COLO829 (cell line): ENCODE measurements at regions not wholly inside any gene's neighbourhood (a gene's known extent, or its start where the extent isn't known, plus 50 kb on each side); places are given as distances from the start of the nearest gene placed in this dataset.
"Not testable (repeated sequence)": the region's sequence is repeated elsewhere in the genome, so short reads cannot be mapped to it uniquely, and the experiment has no call there.

Source experiments
- DNase-seq: peaks from one replicate; pipeline ENCODE4 v3.0.0; 2012; ENCODE audit warnings: low spot score

GRCh38 chr12:90829044-90829443 is 125.9 kb downstream of the CCER1 start:
- DNase-seq: no peak

- DNase-seq: no peak
Measured at GRCh38 chr12:90828621-90829020, 126.4 kb downstream of the CCER1 start.

DNA sequence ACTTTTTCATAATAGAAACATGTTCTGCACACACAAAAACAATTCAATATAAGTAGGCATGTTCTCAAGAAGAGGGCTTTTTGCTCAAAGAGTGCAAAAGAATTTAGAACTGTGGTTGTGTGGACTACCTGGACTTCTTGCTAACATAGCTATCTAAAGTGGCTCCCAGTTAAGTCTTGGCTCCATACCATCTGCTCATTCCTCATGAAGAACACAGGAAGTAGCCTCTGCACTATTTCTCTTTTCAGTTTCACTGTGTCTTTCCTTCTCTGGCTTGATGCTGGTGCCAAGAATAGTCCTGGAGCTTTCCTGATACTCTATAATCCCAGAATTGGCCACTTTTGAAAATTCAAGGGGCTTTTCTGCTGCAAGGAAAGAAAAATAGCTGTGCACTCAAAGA is 127.4 kb downstream of the CCER1 start:
- DNase-seq: no peak

GRCh38 chr12:90826036-90826435 is 128.9 kb downstream of the CCER1 start:
- no peak for DNase-seq

DNA sequence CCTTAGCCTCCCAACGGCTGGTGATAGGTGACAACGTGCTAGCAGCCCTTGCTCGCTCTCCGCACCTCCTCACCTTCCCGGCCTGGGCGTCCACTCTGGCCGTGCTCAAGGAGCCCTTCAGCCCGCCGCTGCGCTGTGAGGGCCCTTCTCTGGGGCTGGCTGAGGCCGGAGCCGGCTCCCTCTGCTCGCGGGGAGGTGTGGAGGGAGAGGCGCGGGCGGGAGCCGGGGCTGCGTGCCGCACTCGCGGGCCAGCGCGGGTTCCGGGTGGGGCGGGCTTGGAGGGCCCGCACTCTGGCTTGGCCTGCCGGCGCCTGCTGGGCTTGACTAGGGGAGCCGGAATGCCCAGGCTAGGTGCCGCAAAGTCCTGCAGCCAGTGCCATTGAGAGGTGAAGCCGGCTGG is 131.1 kb downstream of the CCER1 start:
- no peak for DNase-seq

- DNase-seq: no peak
Measured at GRCh38 chr12:90819709-90820108, 135.3 kb downstream of the CCER1 start.

GRCh38 chr12:90816353-90817089 is 138.5 kb downstream of the CCER1 start:
- DNase-seq: no peak

DNA sequence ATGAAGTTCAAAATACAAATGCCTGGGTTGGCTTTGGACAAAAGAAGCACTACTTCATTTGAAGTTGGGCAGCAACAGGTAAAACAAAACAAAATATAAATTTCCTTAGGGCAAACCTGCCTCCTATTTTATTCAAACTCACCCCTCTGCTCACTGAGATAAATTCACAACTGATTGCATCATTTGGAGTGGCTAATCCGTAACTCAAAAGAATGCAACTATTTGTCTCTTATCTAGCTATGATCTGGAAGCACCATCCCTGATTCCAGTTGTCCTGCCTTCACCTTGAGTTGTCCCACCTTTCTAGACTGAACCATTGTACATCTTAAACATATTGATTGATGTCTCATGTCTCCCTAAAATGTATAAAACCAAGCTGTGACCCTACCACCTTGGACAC is 145.0 kb downstream of the CCER1 start:
- DNase-seq: no peak

- no peak for DNase-seq
Measured at GRCh38 chr12:90808568-90808967, 146.4 kb downstream of the CCER1 start.

DNA sequence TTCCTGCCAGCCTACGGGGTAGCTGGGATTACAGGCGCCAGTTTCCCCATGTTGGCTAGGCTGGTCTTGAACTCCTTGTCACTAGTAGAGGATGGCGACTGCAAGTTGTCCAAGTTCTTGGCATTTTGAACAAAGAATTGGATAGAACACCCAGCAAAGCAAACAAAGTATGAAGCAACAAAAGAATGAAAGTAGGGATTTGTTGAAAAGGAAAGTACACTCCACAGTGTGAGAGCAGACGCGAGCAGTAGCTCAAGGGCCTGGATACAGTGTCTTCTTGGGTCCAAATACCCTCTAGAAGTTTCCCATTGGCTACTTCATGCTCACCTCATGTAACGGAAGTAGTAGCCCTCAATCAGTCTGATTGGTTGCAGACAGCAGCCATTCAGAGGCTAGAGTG is 152.2 kb downstream of the CCER1 start:
- DNase-seq: no peak

GRCh38 chr12:90801776-90802175 is 153.2 kb downstream of the CCER1 start:
- DNase-seq: peak; percentile 53

- DNase-seq: no peak
Measured at GRCh38 chr12:90794212-90794611, 160.8 kb downstream of the CCER1 start.

DNA sequence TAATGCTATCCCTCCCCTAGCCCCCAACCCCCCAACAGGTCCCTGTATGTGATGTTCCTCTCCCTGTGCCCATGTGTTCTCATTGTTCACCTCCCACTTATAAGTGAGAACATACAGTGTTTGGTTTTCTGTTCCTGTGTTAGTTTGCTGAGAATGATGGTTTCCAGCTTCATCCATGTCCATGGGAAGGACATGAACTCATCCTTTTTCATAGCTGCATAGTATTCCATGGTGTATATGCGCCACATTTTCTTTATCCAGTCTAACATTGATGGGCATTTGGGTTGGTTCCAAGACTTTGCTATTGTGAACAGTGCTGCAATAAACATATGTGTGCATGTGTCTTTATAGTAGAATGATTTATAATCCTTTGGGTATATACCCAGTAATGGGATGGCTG is 162.3 kb downstream of the CCER1 start:
- DNase-seq: not testable (repeated sequence)

DNA sequence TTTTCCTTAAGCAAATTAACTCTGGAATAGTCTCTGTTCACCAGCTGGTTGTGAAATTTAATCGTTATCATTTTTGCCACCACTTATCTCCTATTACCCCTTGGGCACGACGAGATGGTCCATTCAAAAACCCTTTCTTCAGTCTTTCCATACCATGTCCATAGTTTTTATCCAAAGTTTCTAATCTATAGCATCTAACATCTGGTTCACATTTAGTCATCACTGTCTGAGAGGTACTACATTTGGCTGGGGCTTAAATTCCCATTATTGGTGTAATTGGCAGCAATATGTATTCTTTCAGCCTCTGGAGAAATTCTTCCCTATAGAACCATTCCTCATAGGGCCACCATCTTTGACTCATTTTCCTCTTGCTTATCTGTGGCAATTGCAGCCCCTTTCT is 163.5 kb downstream of the CCER1 start:
- DNase-seq: no peak

GRCh38 chr12:90790747-90791146 is 164.2 kb downstream of the CCER1 start:
- no peak for DNase-seq

DNA sequence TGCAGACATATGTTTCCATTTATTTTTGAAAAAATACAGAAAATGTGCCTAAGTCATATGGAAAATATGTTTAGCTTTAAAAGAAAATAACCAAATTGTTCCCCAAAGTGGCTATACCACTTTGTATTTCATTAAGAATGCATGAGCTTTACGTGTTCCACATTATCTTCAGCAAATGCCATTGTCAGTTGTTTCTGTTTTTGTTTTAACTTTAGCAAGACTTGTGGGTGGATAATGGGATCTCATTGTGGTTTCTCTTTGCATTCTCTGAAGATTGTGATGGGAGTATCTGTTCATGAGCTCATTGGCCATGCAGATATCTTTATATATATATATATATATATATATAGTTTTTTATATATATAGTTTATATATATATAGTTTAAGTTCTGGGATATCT is 181.5 kb downstream of the CCER1 start:
- DNase-seq: no peak

- DNase-seq: no peak
Measured at GRCh38 chr12:90770861-90771260, 184.1 kb downstream of the CCER1 start.

DNA sequence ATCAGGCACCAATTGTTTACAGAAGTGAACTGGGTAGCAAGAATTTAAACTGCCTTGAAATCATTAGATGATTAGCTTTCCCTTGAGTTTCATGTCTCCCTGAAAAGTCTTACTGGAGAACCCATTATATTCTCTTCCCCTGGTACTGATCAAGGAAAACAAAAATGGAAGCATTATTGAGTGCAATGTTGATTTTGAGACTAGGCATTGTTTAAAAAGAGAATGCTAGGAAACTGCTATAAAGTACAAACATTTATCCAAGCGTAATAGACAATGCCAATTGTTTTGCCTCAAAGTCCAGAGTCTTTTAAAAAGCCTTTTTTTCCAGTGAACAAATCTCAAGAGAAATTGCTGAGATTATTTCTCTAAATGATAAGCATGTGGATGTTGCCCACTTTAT is 197.0 kb downstream of the CCER1 start:
- DNase-seq: no peak

DNA sequence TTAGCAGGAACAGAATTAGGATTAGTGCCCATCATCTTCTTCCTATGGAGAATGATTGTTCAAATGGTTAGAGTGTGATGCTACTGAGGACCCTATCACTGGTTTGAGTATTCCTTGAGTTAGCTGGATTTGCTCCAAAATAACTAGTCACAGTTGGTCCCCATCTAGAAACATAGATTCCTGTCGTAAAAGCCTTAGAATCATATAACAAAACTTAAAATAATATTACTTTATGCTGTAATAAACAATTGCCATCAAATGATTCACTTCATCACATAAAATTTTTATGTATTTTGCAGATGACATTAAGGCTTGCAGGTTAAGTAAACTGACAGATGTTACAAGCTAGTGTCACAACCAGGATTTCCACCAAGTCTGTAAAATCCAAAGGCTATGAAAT is 209.8 kb downstream of the CCER1 start:
- no peak for DNase-seq

DNA sequence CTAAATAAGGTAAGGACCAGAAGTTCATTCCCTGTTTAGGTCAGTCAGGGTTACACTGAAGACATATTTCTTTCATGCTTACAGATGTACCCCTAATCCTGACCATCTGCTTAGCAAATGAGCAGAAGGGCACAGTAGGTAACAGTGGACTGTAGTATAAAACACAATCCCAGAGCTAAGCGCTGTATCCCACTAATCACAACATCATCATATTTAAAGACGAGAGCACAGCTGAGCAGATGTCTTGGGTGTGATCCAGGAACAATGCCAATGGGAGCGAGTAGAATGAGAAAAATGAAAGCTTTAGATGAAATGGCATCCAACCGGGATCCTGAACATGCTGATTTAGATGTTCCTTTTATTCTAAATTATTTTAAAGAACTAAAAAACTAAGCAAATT is 213.4 kb downstream of the CCER1 start:
- no peak for DNase-seq

GRCh38 chr12:90729736-90730135 is 225.2 kb downstream of the CCER1 start:
- DNase-seq: no peak

GRCh38 chr12:90712671-90713070 is 242.3 kb downstream of the CCER1 start:
- DNase-seq: peak; percentile 31

DNA sequence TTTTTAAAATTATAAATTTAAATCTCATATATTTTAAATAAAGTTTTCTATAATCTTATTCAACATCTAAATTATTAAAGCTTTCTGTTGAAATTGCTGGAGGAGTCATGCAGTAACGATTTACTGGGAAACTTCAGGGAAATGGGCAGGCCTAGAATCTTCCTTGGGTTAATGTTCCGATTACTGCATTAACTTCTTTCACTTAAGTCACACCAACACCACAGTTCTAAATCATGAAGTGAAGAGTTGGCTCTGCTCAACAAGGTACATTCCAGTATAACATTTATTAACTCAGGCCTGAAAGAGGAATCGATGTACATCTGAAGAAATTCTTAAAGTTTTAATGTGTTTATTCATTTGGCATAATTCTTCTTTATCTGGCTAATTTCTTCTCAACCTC is 244.3 kb downstream of the CCER1 start:
- no peak for DNase-seq

DNA sequence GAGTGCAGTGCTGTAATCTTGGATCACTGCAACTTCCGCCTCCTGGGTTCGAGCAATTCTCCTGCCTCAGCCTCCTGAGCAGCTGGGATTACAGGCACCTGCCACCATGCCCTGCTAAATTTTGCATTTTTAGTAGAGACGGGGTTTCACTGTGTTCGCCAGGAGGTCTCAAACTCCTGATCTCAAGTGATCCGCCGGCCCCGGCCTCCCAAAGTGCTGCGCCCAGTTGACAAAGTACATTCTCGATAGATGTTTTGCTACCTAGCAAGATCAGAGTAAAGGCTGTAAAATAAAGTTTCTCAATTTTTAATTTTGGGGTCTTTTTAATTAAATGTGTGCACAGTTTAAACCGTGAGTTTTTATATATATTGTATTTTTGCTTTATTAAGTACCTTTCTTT is 248.9 kb downstream of the CCER1 start:
- no peak for DNase-seq

- DNase-seq: no peak
Measured at GRCh38 chr12:90695415-90695814, 259.6 kb downstream of the CCER1 start.
